ENCODE measurements at regions not wholly inside any gene's neighbourhood (a gene's known extent, or its start where the extent isn't known, plus 50 kb on each side); places are given as distances from the start of the nearest gene placed in this dataset.

- DNase-seq, result no peak
These were observed 547.6 kb upstream of the RAB6C start for GRCh38 chr2:129431881-129432280.

- no peak for DNase-seq
These were observed 542.7 kb upstream of the RAB6C start for GRCh38 chr2:129436809-129437208.

- no peak for DNase-seq
These were observed 541.7 kb upstream of the RAB6C start for GRCh38 chr2:129437725-129438124.

- no peak for DNase-seq
These were observed 540.9 kb upstream of the RAB6C start for GRCh38 chr2:129438501-129439057.

GRCh38 chr2:129439406-129440302 is 539.8 kb upstream of the RAB6C start:
- no peak for DNase-seq

- DNase-seq, result no peak
These were observed 537.9 kb upstream of the RAB6C start for GRCh38 chr2:129441610-129442009.

GRCh38 chr2:129443235-129443864 is 536.1 kb upstream of the RAB6C start:
- DNase-seq, result no peak

GRCh38 chr2:129443865-129444739 is 535.4 kb upstream of the RAB6C start:
- DNase-seq, result no peak

- no peak for DNase-seq
These were observed 534.7 kb upstream of the RAB6C start for GRCh38 chr2:129444751-129445150.

GRCh38 chr2:129456691-129457090 is 522.8 kb upstream of the RAB6C start:
- no peak for DNase-seq

- no peak for DNase-seq
These were observed 522.1 kb upstream of the RAB6C start for GRCh38 chr2:129457277-129457818.

- DNase-seq, result no peak
These were observed 521.5 kb upstream of the RAB6C start for GRCh38 chr2:129458006-129458405.

GRCh38 chr2:129458436-129458835 is 521.0 kb upstream of the RAB6C start:
- no peak for DNase-seq

- no peak for DNase-seq
These were observed 520.1 kb upstream of the RAB6C start for GRCh38 chr2:129459200-129459876.

- no peak for DNase-seq
These were observed 519.6 kb upstream of the RAB6C start for GRCh38 chr2:129459881-129460280.

- DNase-seq, result no peak
These were observed 518.9 kb upstream of the RAB6C start for GRCh38 chr2:129460299-129461198.

- no peak for DNase-seq
These were observed 517.1 kb upstream of the RAB6C start for GRCh38 chr2:129462349-129462748.

- no peak for DNase-seq
These were observed 516.5 kb upstream of the RAB6C start for GRCh38 chr2:129462967-129463366.

GRCh38 chr2:129464036-129464435 is 515.4 kb upstream of the RAB6C start:
- no peak for DNase-seq

GRCh38 chr2:129464631-129465030 is 514.8 kb upstream of the RAB6C start:
- DNase-seq, result no peak

- no peak for DNase-seq
These were observed 514.4 kb upstream of the RAB6C start for GRCh38 chr2:129465045-129465444.

Measured in activated gamma-delta T cell (primary cell).